GM23338 (cell line): ENCODE measurements at regions not wholly inside any gene's neighbourhood (a gene's known extent, or its start where the extent isn't known, plus 50 kb on each side); places are given as distances from the start of the nearest gene placed in this dataset.

Experiments
- ATAC-seq: fragments of 200-7000 bp; cut with Tn5 transposase; 3 replicates; pipeline ENCODE4 v1.9.1; 2020
- DNase-seq: peaks from one replicate; pipeline ENCODE4 v3.0.0-alpha.2; 2015; ENCODE audit warnings: low spot score
- H2AFZ ChIP-seq: fragments of 200-600 bp; sonication (generic); 2 replicates; pipeline ENCODE4 v1.8.0; 2016; ENCODE audit warnings: antibody characterized with exemption, mild to moderate bottlenecking, moderate library complexity
- H3F3A ChIP-seq: fragments of 200-600 bp; sonication (generic); replicated peaks from 2 replicates; pipeline ENCODE4 v1.8.0; 2017; ENCODE audit warnings: antibody characterized with exemption, mixed run types, low read depth
- H3K27ac ChIP-seq: fragments of 200-600 bp; sonication (generic); 2 replicates; pipeline ENCODE4 v1.6.1; 2016; ENCODE audit warnings: low read depth
- H3K27me3 ChIP-seq: fragments of 200-600 bp; sonication (generic); 2 replicates; pipeline ENCODE4 v1.8.0; 2016; ENCODE audit warnings: mild to moderate bottlenecking, mixed run types, moderate library complexity; ENCODE audit not compliant: insufficient read depth
- H3K36me3 ChIP-seq: fragments of 200-600 bp; sonication (generic); 2 replicates; pipeline ENCODE4 v1.8.0; 2016; ENCODE audit warnings: mild to moderate bottlenecking; ENCODE audit not compliant: insufficient read depth
- H3K4me1 ChIP-seq: fragments of 200-600 bp; sonication (generic); 2 replicates; pipeline ENCODE4 v1.8.0; 2016; ENCODE audit warnings: mild to moderate bottlenecking, moderate library complexity; ENCODE audit not compliant: insufficient read depth
- H3K4me2 ChIP-seq: fragments of 200-600 bp; sonication (generic); 2 replicates; pipeline ENCODE4 v1.7.1; 2017; ENCODE audit warnings: mixed run types
- H3K4me3 ChIP-seq: fragments of 200-600 bp; sonication (generic); 2 replicates; pipeline ENCODE4 v1.6.1; 2016; ENCODE audit warnings: mixed run types
- H3K79me2 ChIP-seq: fragments of 200-600 bp; sonication (generic); replicated peaks from 2 replicates; pipeline ENCODE4 v1.8.0; 2017; ENCODE audit warnings: mild to moderate bottlenecking; ENCODE audit not compliant: insufficient read depth
- H3K9me2 ChIP-seq: fragments of 200-600 bp; sonication (generic); 2 replicates; pipeline ENCODE4 v1.8.0; 2017; ENCODE audit not compliant: insufficient read depth
- H4K20me1 ChIP-seq: fragments of 200-600 bp; sonication (generic); replicated peaks from 2 replicates; pipeline ENCODE4 v1.8.0; 2017; ENCODE audit warnings: mild to moderate bottlenecking; ENCODE audit not compliant: insufficient read depth
- H3K27ac Mint-ChIP-seq: 2 replicates; pipeline ENCODE4 v1.8.0; 2020; ENCODE audit warnings: inconsistent platforms, mild to moderate bottlenecking, moderate library complexity, mixed read lengths
- H3K27me3 Mint-ChIP-seq: 3 replicates; pipeline ENCODE4 v1.8.0; 2022; ENCODE audit warnings: low read depth, mild to moderate bottlenecking, moderate library complexity, mixed read lengths, inconsistent platforms; ENCODE audit not compliant: insufficient read depth, poor library complexity
- H3K36me3 Mint-ChIP-seq: 3 replicates; pipeline ENCODE4 v1.8.0; 2021; ENCODE audit warnings: low read depth, mild to moderate bottlenecking, inconsistent platforms, moderate library complexity, mixed read lengths
- H3K4me1 Mint-ChIP-seq: 3 replicates; pipeline ENCODE4 v1.8.0; 2020; ENCODE audit warnings: mild to moderate bottlenecking, inconsistent platforms, mixed read lengths
- H3K4me3 Mint-ChIP-seq: 3 replicates; pipeline ENCODE4 v1.8.0; 2021; ENCODE audit warnings: moderate library complexity, mild to moderate bottlenecking, inconsistent platforms, mixed read lengths
- H3K9me3 Mint-ChIP-seq: 3 replicates; pipeline ENCODE4 v1.8.0; 2020; ENCODE audit warnings: moderate library complexity, mild to moderate bottlenecking, inconsistent platforms, mixed read lengths
- CREB1 ChIP-seq: fragments of 250-450 bp; sonication (Bioruptor Pico); IDR thresholded peaks from 2 replicates; pipeline ENCODE4 v1.5.0; 2020; ENCODE audit warnings: low read depth, mild to moderate bottlenecking, moderate library complexity
- EZH2 ChIP-seq: fragments of 200-600 bp; sonication (generic); IDR thresholded peaks from one replicate; pipeline ENCODE4 v1.8.0; 2017; ENCODE audit warnings: antibody characterized with exemption, mild to moderate bottlenecking, low read depth; ENCODE audit not compliant: unreplicated experiment
- EZH2phosphoT487 ChIP-seq: fragments of 200-600 bp; sonication (generic); IDR thresholded peaks from one replicate; pipeline ENCODE4 v1.8.1; 2018; ENCODE audit warnings: antibody characterized with exemption; ENCODE audit not compliant: unreplicated experiment
- NANOG ChIP-seq: IDR thresholded peaks from 2 replicates; pipeline ENCODE4 v1.6.1; 2016; ENCODE audit warnings: antibody characterized with exemption, borderline replicate concordance
- POLR2AphosphoS5 ChIP-seq: IDR thresholded peaks from 2 replicates; pipeline ENCODE4 v1.6.1; 2016; ENCODE audit warnings: antibody characterized with exemption, low read depth
- STAT1 ChIP-seq: IDR thresholded peaks from one replicate; pipeline ENCODE4 v1.6.1; 2016; ENCODE audit warnings: antibody characterized with exemption; ENCODE audit not compliant: unreplicated experiment
- ZNF114 ChIP-seq: fragments of 250-450 bp; sonication (Bioruptor Pico); IDR thresholded peaks from 2 replicates; pipeline ENCODE4 v1.5.0; 2020; ENCODE audit warnings: mild to moderate bottlenecking, moderate library complexity
- TF ChIP-seq, protein P1 (sequence below): fragments of 250-450 bp; sonication (Bioruptor Pico); IDR thresholded peaks from 2 replicates; pipeline ENCODE4 v1.5.0; 2020; ENCODE audit warnings: mild to moderate bottlenecking, moderate library complexity

GRCh38 chr2:220837226-220837625 lies 734.9 kb downstream of the EPHA4 start:
- Histone ChIP-seq H3K27me3 (no peaks in the 10 kb centered on the region), H3K4me3 (no peak overlapping the region), H2AFZ (peak overlapping the region; percentile 25; the same call in 1 of the 2 replicates), H3K4me1 (no peaks in the 10 kb centered on the region; the same call in 1 of the 2 replicates), H3K36me3 (no peaks in the 10 kb centered on the region), H3K9me2 (no peaks in the 10 kb centered on the region), H3K4me2 (no peak overlapping the region), H4K20me1 (no peaks in the 10 kb centered on the region), H3K27ac (no peak overlapping the region), H3K79me2 (no peaks in the 10 kb centered on the region), H3F3A (no peaks in the 10 kb centered on the region)
- Mint-ChIP-seq H3K9me3 (no peaks in the 10 kb centered on the region), H3K27me3 (peaks cover 2% of the 10 kb centered on the region), H3K4me1 (0 out of 3 replicates have a peak, but pooled peaks cover 2% of the 10 kb centered on the region), H3K36me3 (no peaks in the 10 kb centered on the region), H3K4me3 (no peak overlapping the region), H3K27ac (no peak overlapping the region)
- ATAC-seq, result peak; percentile 49
- no peak for TF ChIP-seq CREB1 (CRISPR knock-in tag)
- TF ChIP-seq NANOG, result no peak
- no peak for TF ChIP-seq ZNF114 (CRISPR knock-in tag)
- TF ChIP-seq, protein P1, sequence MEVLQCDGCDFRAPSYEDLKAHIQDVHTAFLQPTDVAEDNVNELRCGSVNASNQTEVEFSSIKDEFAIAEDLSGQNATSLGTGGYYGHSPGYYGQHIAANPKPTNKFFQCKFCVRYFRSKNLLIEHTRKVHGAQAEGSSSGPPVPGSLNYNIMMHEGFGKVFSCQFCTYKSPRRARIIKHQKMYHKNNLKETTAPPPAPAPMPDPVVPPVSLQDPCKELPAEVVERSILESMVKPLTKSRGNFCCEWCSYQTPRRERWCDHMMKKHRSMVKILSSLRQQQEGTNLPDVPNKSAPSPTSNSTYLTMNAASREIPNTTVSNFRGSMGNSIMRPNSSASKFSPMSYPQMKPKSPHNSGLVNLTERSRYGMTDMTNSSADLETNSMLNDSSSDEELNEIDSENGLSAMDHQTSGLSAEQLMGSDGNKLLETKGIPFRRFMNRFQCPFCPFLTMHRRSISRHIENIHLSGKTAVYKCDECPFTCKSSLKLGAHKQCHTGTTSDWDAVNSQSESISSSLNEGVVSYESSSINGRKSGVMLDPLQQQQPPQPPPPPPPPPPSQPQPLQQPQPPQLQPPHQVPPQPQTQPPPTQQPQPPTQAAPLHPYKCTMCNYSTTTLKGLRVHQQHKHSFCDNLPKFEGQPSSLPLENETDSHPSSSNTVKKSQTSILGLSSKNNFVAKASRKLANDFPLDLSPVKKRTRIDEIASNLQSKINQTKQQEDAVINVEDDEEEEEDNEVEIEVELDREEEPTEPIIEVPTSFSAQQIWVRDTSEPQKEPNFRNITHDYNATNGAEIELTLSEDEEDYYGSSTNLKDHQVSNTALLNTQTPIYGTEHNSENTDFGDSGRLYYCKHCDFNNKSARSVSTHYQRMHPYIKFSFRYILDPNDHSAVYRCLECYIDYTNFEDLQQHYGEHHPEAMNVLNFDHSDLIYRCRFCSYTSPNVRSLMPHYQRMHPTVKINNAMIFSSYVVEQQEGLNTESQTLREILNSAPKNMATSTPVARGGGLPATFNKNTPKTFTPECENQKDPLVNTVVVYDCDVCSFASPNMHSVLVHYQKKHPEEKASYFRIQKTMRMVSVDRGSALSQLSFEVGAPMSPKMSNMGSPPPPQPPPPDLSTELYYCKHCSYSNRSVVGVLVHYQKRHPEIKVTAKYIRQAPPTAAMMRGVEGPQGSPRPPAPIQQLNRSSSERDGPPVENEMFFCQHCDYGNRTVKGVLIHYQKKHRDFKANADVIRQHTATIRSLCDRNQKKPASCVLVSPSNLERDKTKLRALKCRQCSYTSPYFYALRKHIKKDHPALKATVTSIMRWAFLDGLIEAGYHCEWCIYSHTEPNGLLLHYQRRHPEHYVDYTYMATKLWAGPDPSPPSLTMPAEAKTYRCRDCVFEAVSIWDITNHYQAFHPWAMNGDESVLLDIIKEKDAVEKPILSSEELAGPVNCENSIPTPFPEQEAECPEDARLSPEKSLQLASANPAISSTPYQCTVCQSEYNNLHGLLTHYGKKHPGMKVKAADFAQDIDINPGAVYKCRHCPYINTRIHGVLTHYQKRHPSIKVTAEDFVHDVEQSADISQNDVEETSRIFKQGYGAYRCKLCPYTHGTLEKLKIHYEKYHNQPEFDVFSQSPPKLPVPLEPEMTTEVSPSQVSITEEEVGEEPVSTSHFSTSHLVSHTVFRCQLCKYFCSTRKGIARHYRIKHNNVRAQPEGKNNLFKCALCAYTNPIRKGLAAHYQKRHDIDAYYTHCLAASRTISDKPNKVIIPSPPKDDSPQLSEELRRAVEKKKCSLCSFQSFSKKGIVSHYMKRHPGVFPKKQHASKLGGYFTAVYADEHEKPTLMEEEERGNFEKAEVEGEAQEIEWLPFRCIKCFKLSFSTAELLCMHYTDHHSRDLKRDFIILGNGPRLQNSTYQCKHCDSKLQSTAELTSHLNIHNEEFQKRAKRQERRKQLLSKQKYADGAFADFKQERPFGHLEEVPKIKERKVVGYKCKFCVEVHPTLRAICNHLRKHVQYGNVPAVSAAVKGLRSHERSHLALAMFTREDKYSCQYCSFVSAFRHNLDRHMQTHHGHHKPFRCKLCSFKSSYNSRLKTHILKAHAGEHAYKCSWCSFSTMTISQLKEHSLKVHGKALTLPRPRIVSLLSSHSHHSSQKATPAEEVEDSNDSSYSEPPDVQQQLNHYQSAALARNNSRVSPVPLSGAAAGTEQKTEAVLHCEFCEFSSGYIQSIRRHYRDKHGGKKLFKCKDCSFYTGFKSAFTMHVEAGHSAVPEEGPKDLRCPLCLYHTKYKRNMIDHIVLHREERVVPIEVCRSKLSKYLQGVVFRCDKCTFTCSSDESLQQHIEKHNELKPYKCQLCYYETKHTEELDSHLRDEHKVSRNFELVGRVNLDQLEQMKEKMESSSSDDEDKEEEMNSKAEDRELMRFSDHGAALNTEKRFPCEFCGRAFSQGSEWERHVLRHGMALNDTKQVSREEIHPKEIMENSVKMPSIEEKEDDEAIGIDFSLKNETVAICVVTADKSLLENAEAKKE (CRISPR knock-in tag), result no peak
- TF ChIP-seq POLR2AphosphoS5, result no peak
- no peak for TF ChIP-seq EZH2phosphoT487
- no peak for TF ChIP-seq STAT1
- TF ChIP-seq EZH2, result no peak
- peak; percentile 1 for DNase-seq
